ENCODE measurements at regions not wholly inside any gene's neighbourhood (a gene's known extent, or its start where the extent isn't known, plus 50 kb on each side); places are given as distances from the start of the nearest gene placed in this dataset.

GRCh38 chr3:40725031-40725430 is 200.3 kb downstream of the ZNF621 start:
- no peak for TF ChIP-seq SIN3A (IDR thresholded peaks at IDR 0.05; ENCODE audit: borderline replicate concordance, insufficient read depth, low read depth, low read length)
- TF ChIP-seq POLR2AphosphoS5 (IDR thresholded peaks at IDR 0.05; ENCODE audit: low read depth, low read length): no peak
- no peak for TF ChIP-seq CTCF (IDR thresholded peaks at IDR 0.05)
- TF ChIP-seq REST (IDR thresholded peaks at IDR 0.05; ENCODE audit: insufficient read depth in 1 of 2, low read depth in 2 of 2, low read length in 1 of 2): no peak
- TF ChIP-seq TCF7L2 (IDR thresholded peaks at IDR 0.05; ENCODE audit: low read depth, low read length): no peak
